Astrocyte of the spinal cord (primary cell): ENCODE measurements at regions not wholly inside any gene's neighbourhood (a gene's known extent, or its start where the extent isn't known, plus 50 kb on each side); places are given as distances from the start of the nearest gene placed in this dataset.

Experiments used
- DNase-seq: peaks from one replicate; pipeline ENCODE4 v3.0.0; 2011; ENCODE audit warnings: low read depth, low spot score
- H3K4me3 ChIP-seq: 2 replicates; pipeline ENCODE4 v1.5.1; 2011; ENCODE audit warnings: low read depth, mild to moderate bottlenecking, low read length, moderate library complexity
- CTCF ChIP-seq: IDR thresholded peaks from 2 replicates; pipeline ENCODE4 v1.5.1; 2012; ENCODE audit warnings: low read depth, mild to moderate bottlenecking, low read length, inconsistent platforms
- in situ Hi-C: cut with HindIII; loops from 2 replicates; pipeline ENCODE4 v1.10.0; 2017; ENCODE audit warnings: low sequenced_read_pairs

GRCh38 chr4:117474987-117475386 lies 389.6 kb upstream of the TRAM1L1 start:
- no peak overlapping the region for H3K4me3 ChIP-seq
- in situ Hi-C loops = no loop called here
- DNase-seq = no peak
- no peak for TF ChIP-seq CTCF

GRCh38 chr4:117477925-117478324 lies 392.5 kb upstream of the TRAM1L1 start:
- no peak for TF ChIP-seq CTCF
- no peak overlapping the region for H3K4me3 ChIP-seq
- in situ Hi-C loops = no loop called here
- no peak for DNase-seq

GRCh38 chr4:117478702-117479101 lies 393.3 kb upstream of the TRAM1L1 start:
- no peak overlapping the region for H3K4me3 ChIP-seq
- no peak for TF ChIP-seq CTCF
- in situ Hi-C loops = no loop called here
- DNase-seq = peak; percentile 2

GRCh38 chr4:117479673-117480072 lies 394.3 kb upstream of the TRAM1L1 start:
- TF ChIP-seq CTCF = no peak
- no peak for DNase-seq
- no peak overlapping the region for H3K4me3 ChIP-seq
- in situ Hi-C loops = no loop called here

- DNase-seq = peak; percentile 82
- H3K4me3 ChIP-seq = no peak overlapping the region
- no peak for TF ChIP-seq CTCF
- in situ Hi-C loops = no loop called here
Observed at GRCh38 chr4:117481742-117482141, 396.4 kb upstream of the TRAM1L1 start.

- in situ Hi-C loops = no loop called here
- DNase-seq = no peak
- TF ChIP-seq CTCF = no peak
- H3K4me3 ChIP-seq = no peak overlapping the region
Observed at GRCh38 chr4:117488692-117489091, 403.3 kb upstream of the TRAM1L1 start.

GRCh38 chr4:117489107-117489506 lies 403.7 kb upstream of the TRAM1L1 start:
- in situ Hi-C loops = no loop called here

More at GRCh38 chr4:117489107-117489506, 403.7 kb upstream of the TRAM1L1 start:
- TF ChIP-seq CTCF = no peak
- no peak overlapping the region for H3K4me3 ChIP-seq
- no peak for DNase-seq
